ENCODE measurements at regions not wholly inside any gene's neighbourhood (a gene's known extent, or its start where the extent isn't known, plus 50 kb on each side); places are given as distances from the start of the nearest gene placed in this dataset.

DNA sequence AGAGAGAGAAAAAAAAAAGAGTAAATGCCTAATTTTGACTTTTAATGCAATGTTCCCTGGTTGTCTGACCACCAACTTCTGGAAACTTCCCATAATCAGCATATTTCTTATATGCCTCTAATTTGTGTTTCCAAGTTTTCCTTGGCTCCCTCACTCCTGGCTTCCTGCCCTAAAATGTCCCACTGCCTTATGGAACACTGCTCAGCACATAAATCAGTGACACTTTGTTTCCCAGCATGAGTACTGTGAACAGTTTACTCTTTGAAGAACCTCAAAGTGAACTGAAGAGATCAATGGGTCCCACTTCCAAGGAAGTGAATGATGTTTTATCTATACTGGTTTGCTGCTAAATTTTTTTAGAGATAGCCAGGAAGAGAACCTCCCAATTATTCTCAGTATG, 271.3 kb upstream of the PRMT6 start:
- TF ChIP-seq POLR2A (IDR thresholded peaks at IDR 0.05; ENCODE audit: low read depth, low read length) (no peak), POLR2AphosphoS5 (IDR thresholded peaks at IDR 0.05; ENCODE audit: low read depth, low read length) (no peak)
